H9 (cell line): ENCODE measurements at regions not wholly inside any gene's neighbourhood (a gene's known extent, or its start where the extent isn't known, plus 50 kb on each side); places are given as distances from the start of the nearest gene placed in this dataset.

Source experiments
- DNase-seq: peaks from one replicate; pipeline ENCODE4 v3.0.0-alpha.2; 2017
- H2AFZ ChIP-seq: one replicate; pipeline ENCODE4 v1.6.1; 2013; ENCODE audit warnings: mild to moderate bottlenecking, low read length, control low read depth, moderate library complexity
- H2AK5ac ChIP-seq: 2 replicates; pipeline ENCODE4 v1.6.1; 2013; ENCODE audit warnings: low read length, control low read depth, mixed read lengths; ENCODE audit not compliant: insufficient read length
- H2BK120ac ChIP-seq: one replicate; pipeline ENCODE4 v1.6.1; 2013; ENCODE audit warnings: low read depth, mild to moderate bottlenecking, low read length, control low read depth, inconsistent platforms; ENCODE audit not compliant: poor library complexity, severe bottlenecking
- H2BK12ac ChIP-seq: 2 replicates; pipeline ENCODE4 v1.6.1; 2013; ENCODE audit warnings: low read length, control low read depth, mixed read lengths, low read depth; ENCODE audit not compliant: insufficient read length
- H2BK15ac ChIP-seq: 2 replicates; pipeline ENCODE4 v1.6.1; 2013; ENCODE audit warnings: low read depth, low read length, control low read depth
- H2BK20ac ChIP-seq: one replicate; pipeline ENCODE4 v1.6.1; 2013; ENCODE audit warnings: low read depth, mild to moderate bottlenecking, low read length, control low read depth, inconsistent platforms; ENCODE audit not compliant: poor library complexity, severe bottlenecking
- H2BK5ac ChIP-seq: 2 replicates; pipeline ENCODE4 v1.6.1; 2013; ENCODE audit warnings: low read length, control low read depth, mixed read lengths; ENCODE audit not compliant: insufficient read length
- H3K14ac ChIP-seq: 2 replicates; pipeline ENCODE4 v1.6.1; 2013; ENCODE audit warnings: low read length, control low read depth; ENCODE audit not compliant: insufficient read depth
- H3K18ac ChIP-seq: 2 replicates; pipeline ENCODE4 v1.6.1; 2013; ENCODE audit warnings: low read depth, mild to moderate bottlenecking, mixed read lengths, low read length, control low read depth; ENCODE audit not compliant: insufficient read length
- H3K23ac ChIP-seq: 2 replicates; pipeline ENCODE4 v1.6.1; 2013; ENCODE audit warnings: low read length, control low read depth, mixed read lengths, low read depth; ENCODE audit not compliant: insufficient read length
- H3K23me2 ChIP-seq: 2 replicates; pipeline ENCODE4 v1.6.1; 2013; ENCODE audit warnings: low read depth, mild to moderate bottlenecking, mixed read lengths, low read length, control low read depth; ENCODE audit not compliant: insufficient read length, poor library complexity, severe bottlenecking
- H3K27ac ChIP-seq: 2 replicates; pipeline ENCODE4 v1.5.1; 2013; ENCODE audit warnings: low read length, control low read depth, mixed read lengths, low read depth; ENCODE audit not compliant: insufficient read length
- H3K27me3 ChIP-seq: 2 replicates; pipeline ENCODE4 v1.6.1; 2013; ENCODE audit warnings: low read length, control low read depth, inconsistent platforms; ENCODE audit not compliant: insufficient read depth
- H3K4ac ChIP-seq: 2 replicates; pipeline ENCODE4 v1.6.1; 2013; ENCODE audit warnings: low read depth, mild to moderate bottlenecking, control low read depth, inconsistent platforms, low read length, moderate library complexity
- H3K4me1 ChIP-seq: 2 replicates; pipeline ENCODE4 v1.6.1; 2013; ENCODE audit warnings: low read length, control low read depth, inconsistent platforms; ENCODE audit not compliant: insufficient read depth
- H3K4me2 ChIP-seq: 2 replicates; pipeline ENCODE4 v1.6.1; 2013; ENCODE audit warnings: low read length, control low read depth, mixed read lengths; ENCODE audit not compliant: insufficient read length, insufficient read depth
- H3K56ac ChIP-seq: 2 replicates; pipeline ENCODE4 v1.6.1; 2013; ENCODE audit warnings: low read depth, mild to moderate bottlenecking, mixed read lengths, low read length, control low read depth; ENCODE audit not compliant: insufficient read length
- H3K79me1 ChIP-seq: 2 replicates; pipeline ENCODE4 v1.6.1; 2013; ENCODE audit warnings: low read depth, mild to moderate bottlenecking, moderate library complexity, low read length, control low read depth, inconsistent platforms; ENCODE audit not compliant: insufficient read depth, poor library complexity, severe bottlenecking
- H3K79me2 ChIP-seq: 2 replicates; pipeline ENCODE4 v1.6.1; 2013; ENCODE audit warnings: low read length, control low read depth, inconsistent platforms; ENCODE audit not compliant: insufficient read depth
- H3K9ac ChIP-seq: 2 replicates; pipeline ENCODE4 v1.6.1; 2013; ENCODE audit warnings: low read length, control low read depth, mixed read lengths; ENCODE audit not compliant: insufficient read length; ENCODE audit errors: extremely low read depth
- H3K9me3 ChIP-seq: one replicate; pipeline ENCODE4 v1.6.1; 2013; ENCODE audit warnings: low read depth, low read length, inconsistent platforms; ENCODE audit not compliant: control insufficient read depth
- H3T11ph ChIP-seq: one replicate; pipeline ENCODE4 v1.6.1; 2013; ENCODE audit warnings: mild to moderate bottlenecking, low read length, control low read depth, inconsistent platforms
- H4K20me1 ChIP-seq: one replicate; pipeline ENCODE4 v1.6.1; 2013; ENCODE audit not compliant: control insufficient read depth, insufficient read length, insufficient read depth
- H4K5ac ChIP-seq: 2 replicates; pipeline ENCODE4 v1.6.1; 2013; ENCODE audit warnings: low read depth, mild to moderate bottlenecking, mixed read lengths, low read length, control low read depth; ENCODE audit not compliant: insufficient read length
- H4K8ac ChIP-seq: replicated peaks from 2 replicates; pipeline ENCODE4 v1.6.1; 2013; ENCODE audit warnings: low read length, control low read depth, mixed read lengths, low read depth; ENCODE audit not compliant: insufficient read length
- H4K91ac ChIP-seq: 2 replicates; pipeline ENCODE4 v1.6.1; 2013; ENCODE audit warnings: low read depth, mild to moderate bottlenecking, moderate library complexity, mixed read lengths, low read length, control low read depth; ENCODE audit not compliant: insufficient read length
- H3K27ac Mint-ChIP-seq, 3 experiments: 2 replicates in 2 of 3; 3 replicates in 1 of 3; pipeline ENCODE4 v1.8.0; 2020 to 2021; ENCODE audit warnings: mixed read lengths in 3 of 3, mild to moderate bottlenecking in 1 of 3, moderate library complexity in 1 of 3
- H3K27me3 Mint-ChIP-seq: 2 replicates; pipeline ENCODE4 v1.8.0; 2021; ENCODE audit warnings: low read depth, mild to moderate bottlenecking, moderate library complexity, mixed read lengths
- H3K36me3 Mint-ChIP-seq, 3 experiments: 2 replicates in 2 of 3; 3 replicates in 1 of 3; pipeline ENCODE4 v1.8.0; 2020 to 2021; ENCODE audit warnings: low read depth in 3 of 3, mixed read lengths in 3 of 3; ENCODE audit not compliant: insufficient read depth in 1 of 3
- H3K4me1 Mint-ChIP-seq, 2 experiments: 2 replicates each; pipeline ENCODE4 v1.8.0; 2020; ENCODE audit warnings: mixed read lengths in 2 of 2
- H3K4me3 Mint-ChIP-seq, 2 experiments: 2 replicates in 1 of 2; 3 replicates in 1 of 2; pipeline ENCODE4 v1.8.0; 2020 to 2021; ENCODE audit warnings: mild to moderate bottlenecking in 2 of 2, mixed read lengths in 2 of 2, moderate library complexity in 1 of 2
- H3K9me3 Mint-ChIP-seq, 2 experiments: 2 replicates in 1 of 2; 3 replicates in 1 of 2; pipeline ENCODE4 v1.8.0; 2020; ENCODE audit warnings: mild to moderate bottlenecking in 2 of 2, mixed read lengths in 2 of 2, moderate library complexity in 1 of 2
- CTCF ChIP-seq: fragments of 200-600 bp; sonication (generic); conservative IDR thresholded peaks from 3 replicates; pipeline ENCODE4 v1.8.0; 2021; ENCODE audit warnings: antibody characterized with exemption, mild to moderate bottlenecking
- WGBS: extraction: QIAGEN DNeasy Blood & Tissue Kit; methylation state at CpG from one replicate; pipeline ENCODE4 v1.1.7; 2013; ENCODE audit warnings: missing lambda C conversion rate, low lambda C conversion rate, mixed read lengths; ENCODE audit not compliant: insufficient read length; ENCODE audit errors: extremely low coverage; 5-methylcytosine and 5-hydroxymethylcytosine counted together

- no peak overlapping the region for H2BK15ac ChIP-seq
Observed at GRCh38 chr2:23269747-23270146, 115.2 kb upstream of the KLHL29 start.

More at GRCh38 chr2:23269747-23270146, 115.2 kb upstream of the KLHL29 start:
- no peak overlapping the region for H2BK5ac ChIP-seq
- Mint-ChIP-seq H3K9me3 (no peaks in the 10 kb centered on the region), H3K27me3 (no peaks in the 10 kb centered on the region; the same call in 1 of the 2 replicates), H3K4me1 (no peaks in the 10 kb centered on the region), H3K27ac (no peak overlapping the region), H3K36me3 (no peaks in the 10 kb centered on the region), H3K4me3 (no peak overlapping the region)
- no peak for TF ChIP-seq CTCF
- H3K79me1 ChIP-seq: no peaks in the 10 kb centered on the region
- H2AFZ ChIP-seq: no peak overlapping the region
- H3K23me2 ChIP-seq: no peaks in the 10 kb centered on the region
- no peaks in the 10 kb centered on the region for H4K20me1 ChIP-seq
- H3K9ac ChIP-seq: no peak overlapping the region
- H3K4me2 ChIP-seq: no peak overlapping the region
- H3K56ac ChIP-seq: no peak overlapping the region
- no peak overlapping the region for H3K14ac ChIP-seq
- H4K8ac ChIP-seq: no peak overlapping the region
- no peak overlapping the region for H3T11ph ChIP-seq
- H3K27ac ChIP-seq: no peak overlapping the region
- no peak overlapping the region for H4K5ac ChIP-seq
- H4K91ac ChIP-seq: no peak overlapping the region
- no peak overlapping the region for H2BK20ac ChIP-seq
- no CpG with 5 or more reads among the region's 3 CpGs for whole genome bisulfite sequencing
- no peak overlapping the region for H3K4ac ChIP-seq
- no peak overlapping the region for H2AK5ac ChIP-seq
- no peak overlapping the region for H3K18ac ChIP-seq
- H3K27me3 ChIP-seq: no peaks in the 10 kb centered on the region
- H2BK120ac ChIP-seq: no peak overlapping the region
- DNase-seq: no peak
- no peaks in the 10 kb centered on the region for H3K4me1 ChIP-seq
- no peak overlapping the region for H2BK12ac ChIP-seq
- H3K23ac ChIP-seq: no peak overlapping the region
- no peaks in the 10 kb centered on the region for H3K79me2 ChIP-seq
- H3K9me3 ChIP-seq: no peaks in the 10 kb centered on the region
